ENCODE measurements at regions not wholly inside any gene's neighbourhood (a gene's known extent, or its start where the extent isn't known, plus 50 kb on each side); places are given as distances from the start of the nearest gene placed in this dataset.

GRCh38 chr13:47134939-47135489, 238.2 kb upstream of the HTR2A start:
- DNase-seq (ENCODE audit: low read depth) = no peak

DNA sequence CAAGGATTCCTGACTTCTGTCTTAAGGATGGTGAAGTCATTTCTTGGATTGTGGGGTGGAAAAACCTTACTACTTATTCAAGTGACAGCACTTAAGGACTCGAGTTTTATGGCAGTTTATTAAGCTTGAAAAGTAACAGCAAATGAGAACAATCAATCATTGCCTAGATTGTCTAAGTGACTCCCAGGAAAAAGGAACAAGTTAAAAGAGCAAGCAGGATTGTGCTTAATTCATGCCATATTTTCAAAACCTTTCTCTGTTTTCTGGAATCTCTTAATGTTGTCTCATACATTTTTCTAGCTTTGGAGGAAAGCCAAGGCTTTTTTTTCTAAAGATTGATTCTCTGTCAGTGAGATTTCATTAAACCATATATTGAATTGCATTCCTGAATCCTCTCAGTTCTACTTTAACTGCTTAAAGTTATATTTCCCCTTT, 236.2 kb upstream of the HTR2A start:
- no peaks in the 10 kb centered on the region for H3K36me3 ChIP-seq (ENCODE audit: control insufficient read depth, insufficient read depth, low read length)
- TF ChIP-seq, protein P1, sequence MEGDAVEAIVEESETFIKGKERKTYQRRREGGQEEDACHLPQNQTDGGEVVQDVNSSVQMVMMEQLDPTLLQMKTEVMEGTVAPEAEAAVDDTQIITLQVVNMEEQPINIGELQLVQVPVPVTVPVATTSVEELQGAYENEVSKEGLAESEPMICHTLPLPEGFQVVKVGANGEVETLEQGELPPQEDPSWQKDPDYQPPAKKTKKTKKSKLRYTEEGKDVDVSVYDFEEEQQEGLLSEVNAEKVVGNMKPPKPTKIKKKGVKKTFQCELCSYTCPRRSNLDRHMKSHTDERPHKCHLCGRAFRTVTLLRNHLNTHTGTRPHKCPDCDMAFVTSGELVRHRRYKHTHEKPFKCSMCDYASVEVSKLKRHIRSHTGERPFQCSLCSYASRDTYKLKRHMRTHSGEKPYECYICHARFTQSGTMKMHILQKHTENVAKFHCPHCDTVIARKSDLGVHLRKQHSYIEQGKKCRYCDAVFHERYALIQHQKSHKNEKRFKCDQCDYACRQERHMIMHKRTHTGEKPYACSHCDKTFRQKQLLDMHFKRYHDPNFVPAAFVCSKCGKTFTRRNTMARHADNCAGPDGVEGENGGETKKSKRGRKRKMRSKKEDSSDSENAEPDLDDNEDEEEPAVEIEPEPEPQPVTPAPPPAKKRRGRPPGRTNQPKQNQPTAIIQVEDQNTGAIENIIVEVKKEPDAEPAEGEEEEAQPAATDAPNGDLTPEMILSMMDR (IDR thresholded peaks at IDR 0.05; ENCODE audit: insufficient read depth, low read length, poor library complexity, severe bottlenecking) = no peak

More at GRCh38 chr13:47134939-47135489, 238.2 kb upstream of the HTR2A start:
- Histone ChIP-seq H3K4me3 (ENCODE audit: low read depth, low read length) (no peak overlapping the region), H3K36me3 (ENCODE audit: control insufficient read depth, insufficient read depth, low read length) (no peaks in the 10 kb centered on the region), H3K27me3 (ENCODE audit: control insufficient read depth, insufficient read depth, low read length) (no peaks in the 10 kb centered on the region)
- TF ChIP-seq, protein P1 (IDR thresholded peaks at IDR 0.05; ENCODE audit: insufficient read depth, low read length, poor library complexity, severe bottlenecking) = no peak

GRCh38 chr13:47129461-47129860, 232.6 kb upstream of the HTR2A start:
- Histone ChIP-seq H3K36me3 (ENCODE audit: control insufficient read depth, insufficient read depth, low read length) (no peaks in the 10 kb centered on the region), H3K27me3 (ENCODE audit: control insufficient read depth, insufficient read depth, low read length) (no peaks in the 10 kb centered on the region), H3K4me3 (ENCODE audit: low read depth, low read length) (no peak overlapping the region)
- TF ChIP-seq, protein P1 (IDR thresholded peaks at IDR 0.05; ENCODE audit: insufficient read depth, low read length, poor library complexity, severe bottlenecking) = no peak
- DNase-seq (ENCODE audit: low read depth) = no peak

More for the DNA sequence above, 236.2 kb upstream of the HTR2A start:
- no peak for DNase-seq (ENCODE audit: low read depth)
- no peaks in the 10 kb centered on the region for H3K27me3 ChIP-seq (ENCODE audit: control insufficient read depth, insufficient read depth, low read length)
- H3K4me3 ChIP-seq (ENCODE audit: low read depth, low read length) = no peak overlapping the region

- Histone ChIP-seq H3K4me3 (ENCODE audit: low read depth, low read length) (no peak overlapping the region), H3K36me3 (ENCODE audit: control insufficient read depth, insufficient read depth, low read length) (no peaks in the 10 kb centered on the region), H3K27me3 (ENCODE audit: control insufficient read depth, insufficient read depth, low read length) (no peaks in the 10 kb centered on the region)
- TF ChIP-seq, protein P1 (IDR thresholded peaks at IDR 0.05; ENCODE audit: insufficient read depth, low read length, poor library complexity, severe bottlenecking) = peak; percentile 3
- no peak for DNase-seq (ENCODE audit: low read depth)
These were observed 229.6 kb upstream of the HTR2A start for GRCh38 chr13:47126432-47126831.

- TF ChIP-seq, protein P1 (IDR thresholded peaks at IDR 0.05; ENCODE audit: insufficient read depth, low read length, poor library complexity, severe bottlenecking) = no peak
- Histone ChIP-seq H3K27me3 (ENCODE audit: control insufficient read depth, insufficient read depth, low read length) (no peaks in the 10 kb centered on the region), H3K36me3 (ENCODE audit: control insufficient read depth, insufficient read depth, low read length) (no peaks in the 10 kb centered on the region), H3K4me3 (ENCODE audit: low read depth, low read length) (no peak overlapping the region)
- no peak for DNase-seq (ENCODE audit: low read depth)
These were observed 224.4 kb upstream of the HTR2A start for GRCh38 chr13:47121092-47121763.

All from kidney epithelial cell (primary cell).